Endothelial cell of umbilical vein (primary cell): ENCODE measurements at regions not wholly inside any gene's neighbourhood (a gene's known extent, or its start where the extent isn't known, plus 50 kb on each side); places are given as distances from the start of the nearest gene placed in this dataset.

Experiments used
- BruUV-seq: library from RNA; stranded (reverse); fragments of 400-500 nt; replicated peaks from 2 replicates; lab custom pipeline; 2021; lab: Mats Ljungman, UMichigan
- CTCF ChIA-PET: fragments of 300-600, 350-600 bp; sonication (Branson Sonifier 250); formaldehyde crosslinking; loops from one replicate; lab custom pipeline; 2021; ENCODE audit warnings: antibody characterized with exemption, inconsistent platforms; lab: Charles Lee
- POLR2A ChIA-PET: fragments of 300-600, 350-600 bp; sonication (Branson Sonifier 250); formaldehyde crosslinking; loops from one replicate; lab custom pipeline; 2021; ENCODE audit warnings: antibody characterized with exemption, inconsistent platforms; lab: Charles Lee
- DNase-seq: peaks from one replicate; pipeline ENCODE4 v3.0.0-alpha.2; 2011; ENCODE audit warnings: low read depth, low spot score
- FAIRE-seq: peaks from 2 replicates; lab custom pipeline; 2011; peaks lifted over from hg19 to GRCh38; lab: Jason Lieb, UNC
- H2AFZ ChIP-seq: 2 replicates; pipeline ENCODE4 v1.6.0; 2012; ENCODE audit warnings: low read depth, low read length, control low read depth, inconsistent platforms
- H3K27ac ChIP-seq: 2 replicates; pipeline ENCODE4 v1.5.1; 2011; ENCODE audit warnings: low read depth, mild to moderate bottlenecking, control low read depth, low read length, moderate library complexity; ENCODE audit not compliant: insufficient read depth
- H3K27me3 ChIP-seq, 2 experiments: 2 replicates each; pipeline versions ENCODE4 v1.6.0 to v1.6.1; 2011; ENCODE audit warnings: low read length in 2 of 2, mixed read lengths in 1 of 2; ENCODE audit not compliant: control insufficient read depth in 2 of 2, insufficient read depth in 2 of 2
- H3K36me3 ChIP-seq, 2 experiments: 2 replicates in 1 of 2; 3 replicates in 1 of 2; pipeline ENCODE4 v1.5.1; 2011; ENCODE audit warnings: low read length in 2 of 2, mild to moderate bottlenecking in 1 of 2, moderate library complexity in 1 of 2; ENCODE audit not compliant: control insufficient read depth in 2 of 2, insufficient read depth in 2 of 2; ENCODE audit errors: extremely low read depth in 1 of 2
- H3K4me1 ChIP-seq: 3 replicates; pipeline ENCODE4 v1.5.1; 2011; ENCODE audit warnings: mild to moderate bottlenecking, low read length; ENCODE audit not compliant: control insufficient read depth, insufficient read depth; ENCODE audit errors: extremely low read depth
- H3K4me2 ChIP-seq: 2 replicates; pipeline ENCODE4 v1.6.1; 2011; ENCODE audit warnings: low read length, control low read depth, mixed read lengths; ENCODE audit not compliant: insufficient read depth
- H3K4me3 ChIP-seq, 3 experiments: fragments of 200-600 bp in 1 of 3; sonication (generic), shearing (Covaris generic) in 1 of 3; replicated peaks in 1 of 3; 2 replicates each; pipeline ENCODE4 v1.5.1; 2011 to 2016; ENCODE audit warnings: control low read depth in 3 of 3, low read length in 3 of 3, mild to moderate bottlenecking in 2 of 3, inconsistent platforms in 1 of 3, low read depth in 1 of 3, moderate library complexity in 1 of 3; ENCODE audit not compliant: insufficient read depth in 1 of 3
- H3K79me2 ChIP-seq: 2 replicates; pipeline ENCODE4 v1.6.0; 2012; ENCODE audit warnings: low read length, inconsistent platforms; ENCODE audit not compliant: control insufficient read depth, insufficient read depth
- H3K9ac ChIP-seq: replicated peaks from 2 replicates; pipeline ENCODE3; 2011; ENCODE audit warnings: low read length, control low read depth; ENCODE audit not compliant: insufficient read depth; ENCODE audit errors: extremely low read depth
- H3K9me1 ChIP-seq: replicated peaks from 3 replicates; pipeline ENCODE4 v1.6.0; 2011; ENCODE audit warnings: mild to moderate bottlenecking, low read length; ENCODE audit not compliant: control insufficient read depth, insufficient read depth; ENCODE audit errors: extremely low read depth
- H3K9me3 ChIP-seq: replicated peaks from 2 replicates; pipeline ENCODE4 v1.5.1; 2012; ENCODE audit warnings: low read length, inconsistent platforms; ENCODE audit not compliant: control insufficient read depth, insufficient read depth
- H4K20me1 ChIP-seq: replicated peaks from 2 replicates; pipeline ENCODE3; 2011; ENCODE audit warnings: mild to moderate bottlenecking, low read length; ENCODE audit not compliant: control insufficient read depth, insufficient read depth; ENCODE audit errors: extremely low read depth
- EZH2 ChIP-seq: IDR thresholded peaks from 2 replicates; pipeline ENCODE4 v1.6.1; 2012; ENCODE audit warnings: borderline replicate concordance, low read depth, mild to moderate bottlenecking, moderate library complexity, low read length, inconsistent platforms; ENCODE audit not compliant: severe bottlenecking
- FOS ChIP-seq: IDR thresholded peaks from 2 replicates; pipeline ENCODE4 v1.6.1; 2011; ENCODE audit warnings: mild to moderate bottlenecking, low read length, moderate library complexity, borderline replicate concordance; ENCODE audit not compliant: insufficient read depth
- GATA2 ChIP-seq: IDR thresholded peaks from 2 replicates; pipeline ENCODE4 v1.7.0; 2011; ENCODE audit warnings: low read depth, mild to moderate bottlenecking, moderate library complexity, mixed read lengths, low read length; ENCODE audit not compliant: insufficient read length, insufficient read depth
- JUN ChIP-seq: IDR thresholded peaks from 2 replicates; pipeline ENCODE4 v1.6.1; 2011; ENCODE audit warnings: borderline replicate concordance, low read depth; ENCODE audit not compliant: insufficient read length, insufficient read depth
- MYC ChIP-seq: IDR thresholded peaks from one replicate; pipeline ENCODE4 v1.6.1; 2011; ENCODE audit warnings: mild to moderate bottlenecking, low read depth, low read length
- POLR2A ChIP-seq: IDR thresholded peaks from 2 replicates; pipeline ENCODE4 v1.6.1; 2012; ENCODE audit warnings: low read depth, mild to moderate bottlenecking, control low read depth, low read length
- POLR2AphosphoS5 ChIP-seq: IDR thresholded peaks from 2 replicates; pipeline ENCODE4 v1.6.1; 2012; ENCODE audit warnings: low read depth, mild to moderate bottlenecking, control low read depth, low read length, moderate library complexity; ENCODE audit not compliant: insufficient read depth
- dilution Hi-C: fragments of 300-500 bp; cut with MboI; formaldehyde crosslinking; loops from one replicate; pipeline ENCODE4 v1.15.0; 2019; ENCODE audit warnings: low sequenced_read_pairs; ENCODE audit not compliant: extremely low pct_ligation_motif_present
- intact Hi-C: fragments of 100-400 bp; cut with micrococcal nuclease; formaldehyde crosslinking; loops from one replicate; pipeline ENCODE4 v1.10.0; 2022
- TF ChIP-seq, protein P1 (sequence below), 2 donors: IDR thresholded peaks; 1 replicate in 1 of 2; 2 replicates in 1 of 2; pipeline ENCODE4 v1.5.1; 2011; ENCODE audit warnings: low read length in 2 of 2, mild to moderate bottlenecking in 2 of 2, moderate library complexity in 2 of 2, control low read depth in 1 of 2, inconsistent platforms in 1 of 2, low read depth in 1 of 2; ENCODE audit not compliant: insufficient read depth in 1 of 2; ENCODE audit errors: extremely low read depth in 1 of 2
- TF ChIP-seq, protein P2 (sequence below): IDR thresholded peaks from 2 replicates; pipeline ENCODE4 v1.6.1; 2011; ENCODE audit not compliant: insufficient read depth, insufficient read length

DNA sequence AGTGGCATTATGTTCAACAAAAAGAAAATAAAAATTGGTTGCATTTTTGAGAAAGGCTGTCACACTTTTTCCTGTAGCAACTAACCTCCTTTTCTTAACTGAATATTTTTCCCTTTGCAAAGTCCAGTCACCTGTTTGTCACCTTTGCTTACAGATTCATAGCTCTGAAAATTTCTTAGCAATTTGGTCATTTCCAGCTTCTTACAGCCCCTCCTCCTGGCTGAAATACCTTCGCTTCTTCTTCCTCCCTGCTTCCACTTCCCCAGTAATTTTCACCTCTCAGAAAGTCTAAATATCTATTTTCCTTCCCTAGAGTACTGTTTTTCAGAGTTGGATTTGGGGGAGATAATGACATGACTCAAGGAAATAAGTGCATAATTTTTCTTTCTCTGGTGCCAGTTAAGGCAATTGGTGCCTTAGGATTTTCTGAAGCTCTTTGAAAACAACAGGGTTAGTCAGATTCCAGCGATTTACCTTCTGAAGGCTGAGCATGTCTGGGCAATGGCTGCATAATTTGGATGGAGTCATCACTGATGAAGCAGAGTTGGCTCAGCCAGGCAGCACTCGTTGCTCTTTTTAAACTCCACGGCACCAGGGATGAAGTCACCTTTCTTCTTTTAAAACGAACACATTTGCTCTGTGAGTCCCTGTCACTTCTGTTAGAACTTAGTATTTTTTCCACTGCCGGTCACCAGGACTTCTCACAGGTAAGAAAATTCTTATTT, 62.1 kb upstream of the AMOTL1 start:
- H3K79me2 ChIP-seq, result no peaks in the 10 kb centered on the region
- dilution Hi-C loops (no loop called here), intact Hi-C loops (no loop called here)
- H3K9ac ChIP-seq, result no peak overlapping the region
- H3K36me3 ChIP-seq, result no peaks in the 10 kb centered on the region
- CTCF ChIA-PET, result no interaction called here
- TF ChIP-seq GATA2 (no peak), EZH2 (peak; percentile 8)
- no peak overlapping the region for H3K4me3 ChIP-seq
- no peaks in the 10 kb centered on the region for H3K9me1 ChIP-seq
- FAIRE-seq (no peak), DNase-seq (no peak)
- no peaks in the 10 kb centered on the region for H3K9me3 ChIP-seq
- BruUV-seq, result no TSS peak
- no peak overlapping the region for H3K27ac ChIP-seq
- no peak overlapping the region for H3K4me2 ChIP-seq
- POLR2A ChIA-PET, result no interaction called here
- no peaks in the 10 kb centered on the region for H3K4me1 ChIP-seq
- H2AFZ ChIP-seq, result no peak overlapping the region
- H4K20me1 ChIP-seq, result no peaks in the 10 kb centered on the region
- H3K27me3 ChIP-seq, result peaks cover 8 to 11% of the 10 kb centered on the region in 2 experiments

DNA sequence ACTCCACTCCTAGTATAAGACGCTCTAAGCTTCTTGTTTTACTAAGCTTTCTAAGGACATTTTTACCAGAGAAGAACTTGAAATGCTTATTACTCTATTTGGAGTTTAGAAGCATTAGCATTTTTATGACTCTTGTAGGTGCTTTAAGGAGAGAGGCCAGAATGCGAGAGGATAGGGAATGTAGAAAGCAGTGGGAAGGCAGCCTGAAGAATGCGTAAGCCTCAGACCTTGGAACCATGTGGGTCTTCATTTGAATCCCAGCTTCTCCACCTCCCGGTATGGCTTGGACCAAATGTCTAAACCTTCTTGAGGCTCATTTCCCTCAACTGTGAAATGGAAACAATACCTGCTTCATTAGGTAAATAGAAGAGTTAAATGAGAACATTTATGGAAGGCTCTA, 60.0 kb upstream of the AMOTL1 start:
- Histone ChIP-seq H3K4me3 (no peak overlapping the region), H4K20me1 (no peaks in the 10 kb centered on the region), H3K9ac (no peak overlapping the region), H3K27me3 (peaks cover 8 to 11% of the 10 kb centered on the region in 2 experiments), H3K4me1 (no peaks in the 10 kb centered on the region), H3K9me1 (no peaks in the 10 kb centered on the region), H3K36me3 (no peaks in the 10 kb centered on the region), H3K27ac (no peak overlapping the region), H3K9me3 (no peaks in the 10 kb centered on the region), H3K4me2 (no peak overlapping the region), H3K79me2 (no peaks in the 10 kb centered on the region), H2AFZ (no peak overlapping the region)
- ChIA-PET POLR2A (no interaction called here), CTCF (no interaction called here)
- dilution Hi-C loops (no loop called here), intact Hi-C loops (no loop called here)
- DNase-seq (no peak), FAIRE-seq (no peak)
- BruUV-seq, result no TSS peak
- no peak for TF ChIP-seq POLR2AphosphoS5
- no peak for TF ChIP-seq EZH2
- TF ChIP-seq, protein P1, sequence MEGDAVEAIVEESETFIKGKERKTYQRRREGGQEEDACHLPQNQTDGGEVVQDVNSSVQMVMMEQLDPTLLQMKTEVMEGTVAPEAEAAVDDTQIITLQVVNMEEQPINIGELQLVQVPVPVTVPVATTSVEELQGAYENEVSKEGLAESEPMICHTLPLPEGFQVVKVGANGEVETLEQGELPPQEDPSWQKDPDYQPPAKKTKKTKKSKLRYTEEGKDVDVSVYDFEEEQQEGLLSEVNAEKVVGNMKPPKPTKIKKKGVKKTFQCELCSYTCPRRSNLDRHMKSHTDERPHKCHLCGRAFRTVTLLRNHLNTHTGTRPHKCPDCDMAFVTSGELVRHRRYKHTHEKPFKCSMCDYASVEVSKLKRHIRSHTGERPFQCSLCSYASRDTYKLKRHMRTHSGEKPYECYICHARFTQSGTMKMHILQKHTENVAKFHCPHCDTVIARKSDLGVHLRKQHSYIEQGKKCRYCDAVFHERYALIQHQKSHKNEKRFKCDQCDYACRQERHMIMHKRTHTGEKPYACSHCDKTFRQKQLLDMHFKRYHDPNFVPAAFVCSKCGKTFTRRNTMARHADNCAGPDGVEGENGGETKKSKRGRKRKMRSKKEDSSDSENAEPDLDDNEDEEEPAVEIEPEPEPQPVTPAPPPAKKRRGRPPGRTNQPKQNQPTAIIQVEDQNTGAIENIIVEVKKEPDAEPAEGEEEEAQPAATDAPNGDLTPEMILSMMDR (IDR thresholded peaks at IDR 0.05; ENCODE audit: extremely low read depth in 1 of 2, insufficient read depth in 1 of 2, low read depth in 1 of 2, low read length in 2 of 2), result no peak
- TF ChIP-seq JUN, result no peak
- no peak for TF ChIP-seq MYC
- TF ChIP-seq POLR2A, result no peak
- no peak for TF ChIP-seq FOS
- TF ChIP-seq, protein P2, sequence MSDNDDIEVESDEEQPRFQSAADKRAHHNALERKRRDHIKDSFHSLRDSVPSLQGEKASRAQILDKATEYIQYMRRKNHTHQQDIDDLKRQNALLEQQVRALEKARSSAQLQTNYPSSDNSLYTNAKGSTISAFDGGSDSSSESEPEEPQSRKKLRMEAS, result no peak
